Stimulated activated CD4-positive, alpha-beta T cell treated with anti-CD3 and anti-CD28 coated beads, Interleukin-2, amount 100 ng/mL, for 4 hours (primary cell): ENCODE measurements at regions not wholly inside any gene's neighbourhood (a gene's known extent, or its start where the extent isn't known, plus 50 kb on each side); places are given as distances from the start of the nearest gene placed in this dataset.
"Not testable (repeated sequence)": the region's sequence is repeated elsewhere in the genome, so short reads cannot be mapped to it uniquely, and the experiment has no call there.

ENCODE experiments used
- DNase-seq: peaks from one replicate; pipeline ENCODE4 v3.0.0-alpha.2; 2020; ENCODE audit warnings: low read depth

DNA sequence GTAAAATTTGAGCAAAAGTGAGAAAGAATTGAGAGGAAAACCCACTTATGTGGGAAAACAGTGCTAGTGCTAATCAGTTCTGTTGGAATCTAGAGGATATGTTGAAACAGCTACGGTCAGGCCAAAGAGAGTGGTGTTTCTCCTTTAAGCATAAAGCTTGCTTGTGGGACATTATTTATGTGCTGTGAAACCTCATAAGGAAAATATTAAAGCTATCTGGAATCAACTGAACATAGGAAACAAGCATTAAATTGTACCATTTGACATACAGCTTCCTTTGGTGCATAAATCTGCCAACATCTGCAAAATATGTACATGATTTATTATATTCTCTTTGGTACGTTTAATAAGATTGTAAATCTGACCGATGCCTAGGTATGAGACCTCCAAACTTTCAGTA, 182.5 kb upstream of the PDE10A start:
- DNase-seq: no peak

DNA sequence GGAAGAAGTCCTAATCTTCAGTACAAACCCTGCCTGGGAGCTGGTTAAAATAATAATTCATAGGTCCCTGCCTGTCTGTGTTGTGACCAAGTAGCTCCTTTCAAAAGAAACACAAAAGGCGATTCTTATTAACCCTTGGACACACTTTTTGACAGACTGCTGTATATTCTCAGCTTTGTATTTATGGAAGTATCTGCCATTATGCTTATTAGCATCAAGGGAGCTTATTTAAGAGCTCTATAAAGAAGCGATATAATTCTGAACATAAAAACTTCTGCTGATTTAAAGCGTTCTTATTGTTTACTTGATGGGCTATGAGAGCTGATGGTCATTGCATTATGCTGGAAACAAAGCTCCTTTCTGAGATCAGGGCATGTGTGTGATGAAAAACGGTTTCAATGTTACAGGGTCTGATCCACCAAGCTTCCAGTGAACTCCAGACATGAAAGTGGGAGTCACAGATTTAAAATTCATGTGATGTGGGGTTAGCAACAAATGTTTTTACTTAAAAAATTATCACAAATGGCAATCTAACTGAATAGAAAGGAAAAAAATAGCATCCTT, 181.8 kb upstream of the PDE10A start:
- no peak for DNase-seq

DNA sequence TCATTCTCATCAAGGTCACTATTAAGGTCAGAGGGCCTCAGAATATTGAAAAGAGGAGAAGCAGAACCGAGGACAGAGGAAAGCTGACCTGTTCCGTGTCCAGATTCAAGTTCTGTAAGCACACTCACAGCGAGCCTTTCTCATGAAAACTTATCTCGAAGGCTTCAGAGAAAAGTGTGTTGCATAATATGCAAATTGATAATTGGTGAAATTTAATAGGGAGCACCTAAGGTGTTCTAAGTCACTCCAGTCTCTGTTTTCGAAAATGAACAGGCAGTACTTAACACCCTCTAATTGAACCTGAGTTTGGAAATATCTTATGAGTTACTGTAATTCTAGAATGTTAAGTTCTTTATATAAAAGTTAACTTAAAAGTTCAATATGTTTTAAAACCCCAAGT, 181.2 kb upstream of the PDE10A start:
- DNase-seq: no peak

GRCh38 chr6:165843568-165844113, 180.6 kb upstream of the PDE10A start:
- no peak for DNase-seq

GRCh38 chr6:165843121-165843520, 180.1 kb upstream of the PDE10A start:
- no peak for DNase-seq

- no peak for DNase-seq
These were observed 179.4 kb upstream of the PDE10A start for GRCh38 chr6:165842281-165842936.

DNA sequence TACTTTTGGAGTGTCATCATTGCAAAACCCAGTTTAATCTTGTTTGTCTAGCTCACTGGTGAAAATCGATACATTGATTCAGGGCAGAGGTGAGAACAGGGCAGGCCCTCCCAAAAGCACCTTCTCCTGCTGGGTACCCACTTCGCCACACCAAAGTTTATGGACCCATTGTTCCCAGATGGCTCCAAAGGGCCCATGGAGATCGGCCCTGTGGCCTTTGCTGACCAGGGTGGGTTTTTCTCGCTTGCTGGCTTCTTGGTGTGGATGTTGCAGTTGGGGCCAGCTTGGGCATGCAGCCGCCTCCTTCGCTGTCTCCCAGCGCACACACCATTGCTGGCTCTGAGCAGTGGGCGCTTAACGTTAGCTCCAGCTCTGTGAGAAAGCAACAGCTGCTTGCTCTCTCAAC, 178.1 kb upstream of the PDE10A start:
- no peak for DNase-seq

DNA sequence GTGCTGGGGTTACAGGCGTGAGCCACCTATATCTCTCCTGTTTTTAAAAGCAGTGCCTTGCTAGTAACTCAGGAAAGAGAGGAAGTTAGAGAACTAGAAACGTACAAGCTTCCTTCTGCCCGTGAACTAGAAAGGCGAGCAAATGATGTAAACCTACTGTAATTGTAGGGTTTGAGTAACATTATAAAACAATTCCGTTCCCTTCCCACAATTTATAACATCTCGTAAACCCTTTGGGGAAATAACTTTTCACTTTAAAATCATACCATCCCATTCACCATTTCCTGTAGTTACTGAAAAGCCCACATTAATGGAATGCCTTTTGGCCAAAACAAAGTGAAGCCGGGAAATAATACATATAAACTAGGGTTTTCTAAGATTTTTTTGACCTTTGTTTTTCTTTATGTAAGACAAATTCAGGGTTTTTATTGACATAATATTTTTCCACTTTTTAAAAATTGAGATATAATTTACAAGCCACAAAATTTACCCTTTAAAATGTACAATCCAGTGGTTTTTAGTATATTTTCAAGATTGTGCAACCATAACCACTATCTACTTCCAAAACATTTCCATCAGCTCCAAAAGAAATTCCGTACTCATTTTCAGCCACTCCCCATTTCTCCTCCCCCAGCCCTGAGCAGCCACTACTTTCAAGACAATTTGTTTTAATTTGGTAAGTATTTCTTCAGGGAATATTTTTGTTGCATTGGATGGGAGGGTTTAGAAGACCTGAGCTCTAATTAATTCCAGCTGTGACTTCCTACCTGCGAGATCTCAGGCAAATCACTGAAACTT, 175.1 kb upstream of the PDE10A start:
- DNase-seq: no peak

DNA sequence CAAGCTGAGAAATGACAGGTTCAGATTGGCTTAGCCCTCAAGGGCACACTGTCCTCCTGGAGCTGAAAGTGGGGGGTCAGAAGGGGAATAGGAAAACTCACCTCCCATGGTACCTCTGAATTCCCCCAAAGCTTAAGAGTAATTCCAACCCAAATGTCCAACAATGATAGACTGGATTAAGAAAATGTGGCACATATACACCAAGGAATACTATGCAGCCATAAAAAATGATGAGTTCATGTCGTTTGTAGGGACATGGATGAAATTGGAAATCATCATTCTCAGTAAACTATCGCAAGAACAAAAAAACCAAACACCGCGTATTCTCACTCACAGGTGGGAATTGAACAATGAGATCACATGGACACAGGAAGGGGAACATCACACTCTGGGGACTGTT, 173.6 kb upstream of the PDE10A start:
- DNase-seq: not testable (repeated sequence)

- DNase-seq: no peak
These were observed 172.4 kb upstream of the PDE10A start for GRCh38 chr6:165835410-165835851.

- DNase-seq: no peak
These were observed 171.7 kb upstream of the PDE10A start for GRCh38 chr6:165834613-165835259.

GRCh38 chr6:165833355-165833754, 170.3 kb upstream of the PDE10A start:
- no peak for DNase-seq

DNA sequence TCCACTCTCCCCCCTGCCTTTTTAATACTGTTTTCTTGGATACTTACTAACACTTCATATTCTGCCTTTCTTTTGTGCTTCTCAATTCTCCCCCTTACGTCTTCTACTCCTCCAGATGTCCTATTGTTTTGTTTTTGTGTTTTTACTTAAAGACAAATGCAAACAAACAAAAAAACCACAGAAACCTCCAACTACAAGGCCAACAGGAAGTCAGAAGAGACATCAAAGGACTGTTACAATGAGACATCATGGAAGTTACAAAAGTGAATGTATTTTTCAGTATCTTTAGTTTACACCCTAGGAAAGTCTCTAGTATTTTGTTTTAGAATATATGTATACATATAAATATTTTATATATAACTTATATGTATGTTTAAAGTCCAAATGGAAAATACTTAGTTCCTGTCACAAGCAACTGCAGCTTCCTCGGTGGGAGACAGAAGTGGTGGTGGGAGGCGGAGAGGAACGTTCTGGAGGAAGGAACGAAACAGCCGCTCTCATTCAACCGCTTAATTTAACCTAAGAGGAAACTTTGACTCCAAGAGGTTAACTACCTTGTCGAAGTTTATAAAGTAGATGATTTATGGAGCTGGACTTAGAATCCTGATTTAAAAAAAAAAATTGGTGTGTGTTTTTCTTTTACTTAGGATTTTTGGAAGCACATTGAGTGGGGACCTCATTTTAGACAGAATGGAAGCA, 168.9 kb upstream of the PDE10A start:
- DNase-seq: no peak

DNA sequence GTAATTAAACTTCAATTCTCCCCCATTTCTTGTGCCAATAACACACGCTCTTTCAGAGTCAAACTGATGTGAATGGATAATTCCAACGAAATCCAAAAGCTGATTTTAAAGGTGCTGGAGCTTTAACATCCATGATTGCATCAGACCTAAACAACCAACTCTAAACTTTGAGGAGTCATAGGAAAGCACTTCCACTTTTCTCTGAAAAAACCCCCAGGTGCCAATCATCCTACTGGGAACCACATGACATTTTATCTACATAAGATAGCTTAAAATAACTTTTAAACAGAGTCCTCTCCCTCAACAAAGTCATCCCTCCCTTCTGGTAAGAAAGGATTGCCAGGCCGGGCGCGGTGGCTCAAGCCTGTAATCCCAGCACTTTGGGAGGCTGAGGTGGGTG, 167.7 kb upstream of the PDE10A start:
- no peak for DNase-seq

DNA sequence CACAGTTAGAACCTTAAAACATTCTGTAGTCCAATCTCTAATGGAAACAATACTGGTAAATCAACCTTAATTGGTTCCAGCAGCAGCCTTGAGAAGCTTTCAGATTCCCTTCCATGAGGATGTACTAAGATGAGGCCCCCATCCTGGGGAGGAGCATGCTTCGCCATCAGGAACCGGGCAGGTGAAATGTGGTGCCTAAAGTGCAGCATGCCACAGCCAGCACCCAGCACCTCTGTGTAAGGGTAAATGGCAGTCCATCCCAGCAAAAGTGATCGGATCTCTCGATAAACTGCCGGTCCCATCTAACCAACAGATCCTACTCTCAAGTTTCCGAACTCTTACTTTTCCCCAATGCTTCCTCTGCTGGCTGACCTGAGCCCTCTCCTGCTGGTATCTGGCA, 166.3 kb upstream of the PDE10A start:
- no peak for DNase-seq

DNA sequence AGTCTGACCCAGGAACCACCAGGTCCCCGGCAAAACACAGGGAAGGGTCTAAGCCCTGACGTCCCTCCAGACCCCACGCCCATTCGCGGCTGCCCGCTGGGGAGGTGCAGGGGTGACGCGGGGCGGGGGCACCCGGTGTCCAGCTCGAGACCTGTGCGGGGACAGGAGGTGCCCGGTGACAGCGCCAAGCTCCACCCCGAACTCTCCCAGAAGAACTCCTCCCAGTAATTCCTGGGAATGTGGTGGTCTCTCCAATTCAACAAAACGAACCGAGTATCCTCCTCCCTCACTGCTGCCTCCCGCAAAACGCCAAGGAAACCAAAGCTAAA, 164.1 kb upstream of the PDE10A start:
- DNase-seq: no peak

- no peak for DNase-seq
These were observed 163.6 kb upstream of the PDE10A start for GRCh38 chr6:165826487-165827189.

DNA sequence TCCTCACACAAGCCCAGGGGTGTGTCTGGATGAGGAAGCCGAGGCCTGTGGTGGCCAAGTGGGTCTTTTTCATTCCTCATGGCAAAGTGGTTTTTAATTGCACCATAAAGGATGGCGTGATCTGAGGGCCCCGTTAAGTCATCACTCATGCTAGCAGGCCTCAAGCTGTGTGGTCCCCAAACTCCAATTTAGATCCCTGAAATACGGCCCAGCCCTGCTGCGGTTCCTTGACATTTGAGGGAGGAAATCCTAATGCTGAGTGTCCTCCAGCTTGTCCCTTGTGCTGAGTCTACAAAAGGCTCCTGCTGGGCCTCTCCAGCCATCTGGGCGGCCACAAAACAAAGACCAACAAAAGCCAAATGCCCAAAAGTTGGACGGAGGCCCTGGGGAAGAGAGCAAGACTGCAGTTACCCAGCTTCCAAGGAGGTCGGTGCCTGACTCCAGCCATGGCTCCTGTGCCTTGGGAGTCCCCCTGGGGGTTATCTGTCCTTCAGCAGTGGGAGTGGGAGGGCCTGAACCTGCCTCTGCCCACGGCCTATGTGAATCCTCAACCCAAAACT, 162.3 kb upstream of the PDE10A start:
- no peak for DNase-seq

DNA sequence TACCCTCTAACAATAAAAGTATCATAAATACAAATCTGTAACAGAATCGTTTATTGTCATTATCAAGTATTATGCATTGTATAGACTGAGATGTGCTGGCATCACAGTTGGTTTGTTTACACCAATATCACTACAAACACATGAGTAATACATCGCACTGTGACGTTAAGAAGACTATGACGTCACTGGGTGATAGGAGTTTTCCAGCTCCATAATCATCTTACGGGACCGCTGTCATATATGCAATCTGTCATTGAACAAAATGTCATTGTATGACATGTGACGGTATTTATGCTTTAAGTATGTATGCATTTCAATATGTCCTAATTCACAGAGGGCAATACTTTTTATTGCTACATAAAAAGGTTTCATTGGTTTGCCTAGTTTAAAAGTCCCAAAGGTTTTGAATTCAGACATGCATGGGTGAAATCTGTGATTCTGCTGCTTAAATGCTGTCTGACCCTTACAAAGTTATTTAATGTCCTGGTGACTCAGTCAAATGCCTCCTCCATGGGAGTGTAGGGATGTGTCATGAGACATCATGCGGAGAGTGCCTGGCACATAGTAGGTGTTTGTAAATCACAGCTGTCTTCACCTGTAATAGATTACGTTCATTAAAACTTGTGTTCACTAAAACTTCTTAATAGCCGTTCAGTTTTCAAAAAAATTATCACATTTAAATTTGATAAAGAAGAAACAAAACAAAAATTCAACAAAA, 160.7 kb upstream of the PDE10A start:
- DNase-seq: no peak

- DNase-seq: no peak
These were observed 159.5 kb upstream of the PDE10A start for GRCh38 chr6:165822501-165822900.
